ENCODE measurements at regions not wholly inside any gene's neighbourhood (a gene's known extent, or its start where the extent isn't known, plus 50 kb on each side); places are given as distances from the start of the nearest gene placed in this dataset.

DNA sequence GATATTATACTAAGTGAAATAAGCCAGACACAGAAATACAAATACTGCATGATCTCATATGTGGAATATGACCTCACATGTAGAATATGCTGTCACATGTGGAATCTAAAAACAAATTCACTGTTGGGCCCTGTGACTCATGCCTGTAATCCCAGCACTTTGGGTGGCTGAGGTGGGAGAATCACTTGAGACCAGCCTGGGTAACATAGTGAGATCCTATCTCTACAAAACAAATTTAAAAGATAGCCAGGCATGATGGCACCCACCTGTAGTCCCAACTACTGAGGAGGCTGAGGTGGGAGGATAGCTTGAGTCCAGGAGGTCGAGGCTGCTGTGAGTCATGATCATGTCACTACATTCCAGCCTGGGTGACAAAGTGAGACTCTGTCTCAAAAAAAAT is 160.3 kb downstream of the PTEN start:
- peak; percentile 34 for DNase-seq

DNA sequence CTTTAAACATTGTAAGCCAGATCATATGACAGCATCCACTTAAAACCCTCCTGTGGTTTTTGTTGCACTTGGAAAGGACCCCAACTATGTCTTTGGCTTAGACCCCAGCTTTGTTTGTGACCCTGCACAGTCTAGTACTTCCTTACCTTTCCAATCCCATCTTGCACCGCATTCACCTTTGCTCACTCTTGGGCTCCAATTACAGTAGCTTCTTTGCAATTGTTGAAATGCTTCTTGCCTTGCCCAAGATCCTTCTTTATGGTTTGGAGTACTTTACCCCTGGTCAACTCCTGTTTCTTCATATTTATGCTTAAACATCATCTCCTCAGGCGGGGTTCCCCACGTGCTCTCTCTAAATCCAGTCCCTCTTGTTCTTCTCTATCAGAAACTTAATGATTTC is 162.6 kb downstream of the PTEN start:
- no peak for DNase-seq

DNA sequence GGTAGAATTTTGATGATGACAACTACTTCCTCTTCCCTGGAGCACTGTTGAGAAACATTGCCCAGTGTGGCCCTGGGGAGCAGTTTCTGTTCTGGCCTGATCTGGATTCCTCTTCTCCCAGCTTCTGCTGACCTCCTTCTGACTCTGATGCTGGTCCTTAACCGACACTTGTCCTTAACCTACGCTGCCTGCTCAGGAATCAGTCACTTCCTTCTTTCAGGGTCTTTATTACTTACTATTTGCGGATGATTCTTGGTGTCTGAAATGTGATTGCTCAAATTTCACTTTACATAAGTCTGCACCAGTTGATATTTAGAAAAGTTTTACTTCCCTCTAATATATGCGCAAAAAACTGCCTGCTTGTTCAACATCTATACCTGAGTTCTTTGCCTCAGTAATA is 164.1 kb downstream of the PTEN start:
- no peak for DNase-seq

DNA sequence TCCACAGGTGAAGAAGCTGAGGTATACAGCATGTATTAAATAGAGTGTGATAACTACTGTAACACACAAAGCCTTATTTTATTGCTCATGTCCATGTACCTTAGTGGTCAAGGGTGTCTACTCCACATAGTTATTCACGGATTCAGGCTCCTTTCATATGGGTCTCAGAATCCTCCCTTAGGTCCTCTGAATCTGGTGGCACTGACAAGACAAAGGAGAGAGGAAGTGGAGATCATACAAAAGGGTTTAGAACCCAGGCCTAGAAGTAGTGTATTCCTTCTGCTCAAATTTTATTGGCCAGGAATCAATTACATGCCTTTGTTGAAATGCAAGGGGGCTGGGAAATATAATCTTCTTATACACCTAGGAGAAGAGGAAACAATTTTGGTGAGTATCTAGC is 164.6 kb downstream of the PTEN start:
- DNase-seq: no peak

DNA sequence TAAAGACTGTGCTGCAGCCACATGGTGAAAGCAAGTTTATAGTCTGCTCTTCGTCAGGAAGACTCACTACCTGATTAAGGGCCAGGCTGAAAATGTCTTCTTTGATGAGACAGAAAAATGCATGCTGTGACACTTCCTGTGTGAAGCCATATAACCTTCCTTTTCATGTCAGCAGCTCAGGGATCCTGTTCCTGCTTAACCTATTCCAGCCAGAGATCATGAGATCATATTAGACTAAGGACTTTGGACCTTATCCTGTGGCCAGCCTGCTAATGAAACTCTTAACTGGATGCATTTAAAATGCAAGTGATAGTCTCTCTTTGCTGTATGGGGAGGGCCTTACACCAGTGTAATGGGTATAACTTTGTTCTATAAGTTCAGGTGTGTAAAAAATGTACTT is 165.2 kb downstream of the PTEN start:
- no peak for DNase-seq

DNA sequence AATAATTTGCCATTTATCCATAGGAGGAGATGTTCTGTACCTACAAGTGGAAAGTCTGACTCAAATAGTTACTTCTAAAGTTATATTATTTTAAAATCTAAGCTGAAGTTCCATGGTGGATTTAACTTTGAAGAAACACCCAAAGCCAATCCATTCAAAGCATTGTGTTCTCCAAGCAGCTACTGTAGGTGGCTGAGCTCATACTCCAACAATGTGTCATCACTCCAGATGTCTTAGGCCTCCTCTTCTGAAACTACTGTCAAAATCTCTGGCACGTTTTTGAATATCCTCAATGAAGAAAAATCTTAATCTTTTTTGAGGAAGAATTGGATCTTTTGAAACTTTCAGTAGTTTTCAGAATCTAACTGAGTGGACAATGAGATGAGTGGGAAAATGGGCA is 169.1 kb downstream of the PTEN start:
- peak; percentile 85 for DNase-seq

DNA sequence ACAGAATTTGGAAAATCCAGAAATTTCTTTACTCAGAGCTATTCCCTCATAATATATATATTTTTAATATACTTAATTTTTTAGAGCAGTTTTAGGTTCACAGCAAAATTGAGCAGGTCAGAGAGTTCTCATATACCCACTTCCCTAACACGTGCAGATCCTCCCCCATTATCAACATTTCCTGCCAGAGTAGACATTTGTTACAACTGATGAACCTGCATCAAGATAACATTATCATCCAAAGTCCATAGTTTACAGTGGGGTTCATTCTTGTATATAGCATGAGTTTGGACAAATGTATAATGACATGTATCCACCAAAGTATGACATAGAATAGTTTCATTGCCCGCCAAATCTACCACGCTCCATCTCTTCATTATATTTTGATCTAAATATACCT is 170.0 kb downstream of the PTEN start:
- DNase-seq: no peak

DNA sequence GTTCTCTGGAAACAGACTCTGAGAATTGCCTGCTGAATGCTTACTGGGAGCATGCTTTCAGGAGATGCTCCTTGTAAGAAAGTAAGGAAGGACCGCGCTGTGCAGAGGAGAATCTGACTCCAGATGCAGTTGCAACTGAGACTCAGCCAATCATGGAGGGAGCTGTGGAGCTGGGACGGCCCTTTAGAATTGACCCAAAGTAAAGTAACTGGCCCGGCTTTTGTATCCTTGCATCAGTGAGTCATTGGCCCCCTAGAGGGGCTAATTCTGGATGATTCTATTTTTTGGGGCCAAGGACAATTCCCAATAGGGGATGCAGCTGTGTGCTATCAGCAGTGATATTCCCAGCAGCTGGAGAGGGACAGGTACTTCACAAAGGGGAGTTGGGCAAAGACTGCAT is 170.4 kb downstream of the PTEN start:
- DNase-seq: no peak

DNA sequence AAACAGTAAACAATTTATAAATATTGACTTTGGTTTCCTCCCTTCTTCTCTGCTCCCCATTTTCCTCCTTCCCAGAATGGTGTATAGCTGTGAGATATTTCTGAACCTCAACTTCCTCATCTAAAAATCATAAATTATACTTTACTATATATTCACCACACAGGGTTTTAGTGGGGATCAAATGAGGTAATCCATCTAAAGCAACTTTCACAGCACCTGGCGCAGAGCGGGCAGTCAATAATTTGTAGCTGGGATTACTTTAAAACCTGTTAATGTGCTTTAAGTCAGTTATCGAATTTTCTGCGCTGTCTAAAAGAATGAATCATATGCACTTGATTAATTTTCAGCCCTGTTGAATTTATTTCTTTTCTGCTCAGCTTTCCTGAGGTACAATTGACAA is 172.7 kb downstream of the PTEN start:
- DNase-seq: no peak

DNA sequence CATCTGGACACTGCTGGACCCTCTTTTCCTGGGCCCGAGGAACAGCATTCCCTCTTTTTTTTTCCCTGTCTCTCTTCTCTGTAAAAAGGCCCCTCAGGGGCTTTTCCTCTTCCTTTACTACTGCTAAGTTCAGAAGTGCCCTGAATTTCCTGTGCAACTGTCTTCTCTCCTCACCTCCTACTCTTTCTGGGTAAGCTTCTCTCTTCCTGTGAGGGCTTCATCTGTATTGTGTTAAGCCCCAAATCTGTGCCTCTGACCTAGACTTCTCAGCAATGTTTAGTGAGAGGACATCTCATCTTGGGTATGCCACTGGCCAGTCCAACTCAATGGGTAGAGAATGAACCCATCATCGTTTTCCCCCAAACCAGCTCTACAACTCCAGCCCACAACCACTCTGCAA is 174.2 kb downstream of the PTEN start:
- no peak for DNase-seq

DNA sequence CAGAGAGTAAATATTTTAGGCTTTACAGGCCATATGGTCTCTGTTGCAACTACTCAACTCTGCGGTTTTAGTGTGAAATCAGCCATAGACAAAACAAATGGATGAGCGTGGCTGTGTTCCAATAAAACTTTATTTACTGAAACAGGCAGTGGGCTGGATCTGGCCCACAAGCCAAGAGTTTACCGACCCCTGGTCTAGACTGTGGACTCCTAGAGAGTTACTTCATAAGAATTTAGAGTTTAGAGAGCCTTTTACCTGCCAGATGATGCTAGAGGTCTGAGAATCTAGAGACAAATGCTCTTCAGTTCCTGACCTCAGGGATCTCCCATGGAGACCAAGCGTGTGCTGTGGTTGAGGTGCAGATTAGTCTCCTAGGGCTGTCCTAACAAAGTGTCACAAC is 174.8 kb downstream of the PTEN start:
- peak; percentile 74 for DNase-seq

DNA sequence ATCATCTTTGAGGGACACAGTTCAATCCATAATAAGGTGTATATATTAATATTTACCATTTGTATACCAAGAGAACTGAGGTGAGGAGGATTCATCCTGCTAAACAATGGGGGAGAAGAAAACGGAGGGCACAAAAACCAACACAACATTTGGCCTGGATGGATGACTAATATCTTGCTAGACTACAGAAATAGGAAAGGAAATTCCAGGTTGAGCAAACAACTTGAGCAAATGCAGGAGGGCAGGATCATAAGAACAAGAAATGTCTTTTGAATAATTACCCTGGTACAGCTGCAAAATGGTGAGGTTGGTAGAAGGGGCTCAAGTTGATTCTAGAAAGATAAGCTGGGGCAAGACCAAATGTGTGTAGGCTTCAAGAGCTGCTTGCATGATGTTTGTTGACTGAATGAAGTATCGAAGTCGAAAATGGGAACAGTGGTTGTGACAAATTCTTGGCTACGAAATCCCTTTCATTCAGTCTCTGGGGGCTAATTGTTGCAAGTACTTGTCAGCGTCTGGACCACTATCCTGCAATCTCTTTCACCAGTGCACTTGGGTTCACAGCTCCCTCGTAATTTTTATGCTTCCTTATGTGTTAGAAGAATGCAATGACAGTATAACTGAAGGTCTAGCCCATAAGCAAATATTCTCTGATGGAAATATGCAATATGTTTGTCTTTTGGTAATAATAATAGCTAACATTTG is 176.2 kb downstream of the PTEN start:
- DNase-seq: peak; percentile 45

DNA sequence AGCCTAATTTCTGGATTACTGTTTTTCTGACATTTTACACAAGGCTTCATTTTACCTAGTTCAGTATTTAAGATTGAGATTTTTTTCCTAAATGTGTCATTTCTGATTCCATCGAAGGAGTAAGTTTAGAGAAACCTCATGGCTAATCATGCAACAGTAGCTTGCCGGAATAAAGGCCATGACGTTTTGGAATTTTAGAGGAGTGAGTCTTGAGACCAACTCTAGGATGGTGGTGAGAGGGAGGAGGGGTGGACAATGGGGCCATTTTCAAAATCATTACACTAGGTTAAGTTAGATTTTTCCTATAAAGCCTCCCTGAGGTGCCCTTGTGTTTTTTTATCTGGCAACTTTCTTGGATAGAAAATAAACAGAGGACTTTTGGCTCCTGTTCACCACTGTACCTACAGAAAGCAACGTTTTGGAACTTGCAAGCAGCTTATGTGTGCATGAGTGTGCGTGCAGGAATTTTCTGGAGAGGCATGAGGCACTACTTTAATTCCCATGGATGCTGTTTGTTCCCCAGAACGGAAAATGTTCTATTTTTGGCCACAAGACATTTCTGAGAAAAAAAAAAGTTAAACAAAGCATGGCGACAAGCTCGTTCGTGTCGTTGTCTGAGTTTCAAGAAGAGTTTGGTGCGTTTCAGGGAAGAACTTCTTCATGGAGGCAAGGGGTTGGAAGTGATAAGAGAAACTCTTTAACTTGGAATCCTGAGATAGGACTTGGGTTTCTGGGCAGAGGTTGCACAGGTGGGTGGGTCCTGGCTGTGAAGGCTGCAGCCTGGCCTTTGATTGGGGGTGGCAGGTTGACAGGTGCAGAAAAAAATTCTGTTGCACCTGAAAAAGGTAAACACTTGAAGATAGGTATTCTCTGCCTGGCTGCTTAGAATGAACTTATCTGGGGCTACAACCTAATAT is 178.1 kb downstream of the PTEN start:
- peak; percentile 69 for DNase-seq

DNA sequence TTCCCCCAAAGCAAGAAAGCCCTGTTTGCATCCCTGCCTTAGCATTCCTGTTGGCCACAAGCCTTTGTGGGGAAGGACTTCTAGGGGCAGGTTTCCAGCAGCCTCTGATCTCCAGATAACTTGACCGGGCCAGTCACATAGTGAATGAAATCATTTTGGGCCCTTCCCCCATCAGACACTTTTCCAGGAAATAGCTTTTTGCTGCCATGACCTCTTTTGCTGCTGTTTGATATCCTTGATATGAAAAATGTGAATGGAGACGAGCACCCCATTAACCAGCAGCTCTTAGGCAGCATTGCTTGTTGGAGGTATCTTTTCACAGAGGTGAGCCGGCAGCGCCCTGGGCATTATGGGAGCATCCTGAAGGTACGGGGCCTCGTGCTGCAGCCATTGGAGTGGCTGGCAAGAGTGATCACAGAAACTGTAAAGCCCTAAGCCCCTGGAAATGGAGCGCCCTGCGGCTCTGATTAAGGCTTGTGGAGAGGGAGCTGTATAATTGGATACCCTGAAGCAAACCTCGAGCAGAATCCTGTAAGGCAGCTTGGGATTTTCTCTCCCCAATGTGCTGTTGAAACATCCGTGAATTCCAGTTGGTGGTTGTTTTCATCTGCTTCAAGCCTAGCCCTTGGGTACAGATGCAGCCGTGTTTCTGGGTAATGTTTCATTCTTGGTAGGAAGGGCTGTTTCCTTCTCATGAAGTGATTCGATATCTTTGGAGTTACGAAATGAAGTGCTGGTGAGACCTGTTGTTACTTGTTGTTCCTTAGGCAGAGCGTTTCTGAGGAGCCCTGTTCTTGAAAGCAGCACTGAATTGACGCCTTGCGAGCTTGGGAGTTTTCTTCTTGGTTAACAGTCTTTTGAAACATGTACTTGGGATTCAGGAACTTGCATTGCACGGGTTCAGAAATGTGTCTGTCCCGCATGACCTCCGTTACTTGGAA is 179.0 kb downstream of the PTEN start:
- no peak for DNase-seq

DNA sequence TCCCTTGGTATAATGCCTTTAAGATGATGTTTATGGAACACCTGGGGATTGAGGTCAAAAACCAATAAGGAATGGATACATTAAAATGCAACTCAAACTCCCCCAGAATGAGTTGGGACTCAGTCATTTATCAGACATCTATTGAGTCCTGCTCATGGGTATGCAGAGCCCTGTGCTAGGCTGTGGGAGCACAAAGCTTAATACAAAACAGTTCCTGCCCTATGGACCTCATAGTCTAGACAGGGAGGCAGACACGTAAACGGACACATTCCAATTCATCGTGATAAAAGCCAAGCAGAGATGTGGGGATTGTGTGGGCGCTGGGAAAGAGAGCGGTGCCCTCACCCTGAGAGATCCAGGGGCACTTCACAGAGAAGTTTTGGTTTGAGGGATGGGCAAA is 181.7 kb downstream of the PTEN start:
- DNase-seq: no peak

DNA sequence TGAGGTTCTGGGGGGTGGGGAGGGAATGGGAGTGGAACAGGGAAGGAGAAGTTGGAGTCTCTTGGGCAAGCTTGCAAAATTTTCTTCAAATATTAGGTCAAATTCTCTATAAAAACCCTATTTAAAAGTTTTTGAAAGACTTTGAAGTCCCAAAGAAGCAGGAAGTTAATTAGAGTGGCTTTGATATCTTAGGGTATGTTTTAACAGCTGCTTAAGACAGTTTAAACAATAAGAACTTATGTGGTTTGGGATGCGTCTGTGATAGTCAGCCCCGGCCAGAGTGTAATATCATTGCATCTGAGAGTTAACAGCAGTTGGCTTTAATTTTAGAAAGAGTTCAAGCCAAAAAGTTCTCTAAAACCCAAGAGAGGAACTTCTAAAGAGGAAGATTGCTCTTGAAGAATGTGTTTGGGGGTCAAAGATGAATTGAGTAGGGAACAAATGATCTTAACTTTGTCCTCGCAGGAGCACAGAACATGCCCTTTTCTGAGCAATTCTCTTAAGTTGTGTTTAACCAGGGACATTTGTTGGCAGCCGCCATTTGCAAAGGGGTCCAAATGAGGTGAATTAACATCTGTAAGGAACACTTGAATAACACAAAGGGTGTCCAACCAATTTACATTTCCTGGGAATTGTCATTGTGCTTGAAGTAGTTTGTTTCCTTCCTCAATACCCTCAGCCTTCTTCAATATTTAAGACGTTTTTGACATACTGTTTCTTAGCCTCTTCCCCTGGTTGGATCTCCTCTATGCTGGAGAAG is 182.4 kb downstream of the PTEN start:
- DNase-seq: no peak

DNA sequence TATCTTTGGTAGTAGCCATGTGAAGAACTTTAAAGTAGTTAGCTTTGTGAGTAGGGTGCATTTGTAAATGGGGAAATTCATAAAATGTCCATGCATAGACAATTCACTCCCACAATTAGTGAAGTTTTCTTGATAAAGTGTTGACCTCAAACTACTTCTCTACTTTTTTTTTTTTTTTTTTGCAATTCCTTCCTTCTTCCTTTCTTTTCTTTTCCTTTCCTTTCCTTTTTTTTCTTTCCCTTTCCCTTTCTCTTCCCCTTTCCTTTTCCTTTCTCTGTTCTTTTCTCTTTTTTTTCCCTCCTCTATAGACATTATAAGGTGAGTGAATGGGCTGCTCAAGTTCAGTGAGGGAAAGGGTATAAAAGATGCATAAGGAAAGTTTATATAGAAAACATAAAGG is 184.2 kb downstream of the PTEN start:
- no peak for DNase-seq

DNA sequence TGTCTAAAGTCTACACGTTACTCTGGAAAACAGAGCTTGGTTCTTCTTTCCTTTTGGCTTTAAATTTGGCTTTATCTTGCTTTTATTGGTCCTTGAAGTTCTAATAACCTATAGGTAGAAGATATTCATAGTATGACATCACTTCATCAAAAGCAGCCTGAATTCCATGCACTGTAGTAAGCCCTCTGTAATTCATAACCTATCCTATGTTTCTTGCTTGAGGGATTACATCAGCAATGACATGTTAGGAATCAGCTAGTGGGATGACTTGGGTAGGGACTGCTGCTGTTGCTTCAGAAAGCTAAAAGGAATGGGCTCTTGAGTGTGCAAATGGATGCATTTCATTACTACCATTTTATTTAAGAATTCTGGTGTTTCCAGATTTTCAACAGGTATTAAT is 184.9 kb downstream of the PTEN start:
- peak; percentile 47 for DNase-seq

DNA sequence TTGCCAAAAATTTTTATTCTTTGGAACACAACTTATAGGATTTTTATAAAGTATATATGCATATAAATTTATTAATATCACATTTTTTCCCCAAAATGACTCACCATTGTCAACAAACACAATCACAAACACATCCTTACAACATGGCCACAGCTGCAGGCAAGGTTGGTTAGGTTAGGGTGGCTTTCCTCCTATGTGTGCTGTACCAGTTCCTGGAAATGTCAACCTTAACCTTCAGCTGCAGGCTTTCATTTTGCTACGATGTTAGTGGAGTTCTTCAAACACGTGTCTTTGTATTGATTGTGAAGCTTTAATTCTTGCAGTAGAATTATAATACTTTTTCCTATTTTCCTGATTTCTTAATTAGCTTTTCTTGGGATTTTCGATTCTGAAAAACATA is 185.8 kb downstream of the PTEN start:
- no peak for DNase-seq

DNA sequence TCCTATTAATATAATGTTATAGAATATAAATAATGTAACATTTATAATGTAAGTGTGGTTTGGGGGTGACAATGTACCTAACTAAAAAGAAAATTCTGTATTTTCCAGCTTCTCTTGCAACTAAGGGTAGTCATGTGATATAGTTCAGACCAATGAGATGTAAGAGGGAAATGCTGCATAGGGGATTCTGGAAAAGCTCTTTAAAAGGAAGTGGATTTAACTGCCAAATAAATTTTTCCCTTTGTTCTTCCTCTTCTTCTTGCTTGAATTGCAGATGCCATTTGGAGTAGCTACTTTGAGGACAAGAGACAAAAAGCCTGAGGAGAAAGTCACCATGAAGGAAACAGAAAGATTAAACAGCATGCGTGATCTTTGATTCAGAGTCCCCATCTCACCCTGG is 194.3 kb downstream of the PTEN start:
- no peak for DNase-seq

DNA sequence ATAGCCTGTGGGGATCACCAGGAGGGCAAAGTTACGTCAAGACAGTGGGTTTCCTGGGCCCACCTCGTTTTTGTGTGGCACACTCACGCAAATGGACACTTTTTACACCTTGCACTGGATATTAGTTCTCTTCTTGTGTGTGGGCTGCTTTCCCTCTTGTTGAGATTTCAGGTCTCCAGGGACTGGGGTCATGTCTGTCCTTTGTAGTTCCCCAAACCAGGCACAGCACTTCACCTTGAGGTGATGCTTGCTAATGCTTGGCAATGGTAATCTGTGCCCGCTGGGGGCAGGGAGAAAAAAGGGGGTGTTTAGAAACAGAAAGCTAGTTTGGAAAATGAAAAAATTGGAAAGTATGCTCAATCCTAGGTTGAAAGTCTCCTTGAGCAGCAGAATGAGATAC is 195.3 kb downstream of the PTEN start:
- DNase-seq: no peak

DNA sequence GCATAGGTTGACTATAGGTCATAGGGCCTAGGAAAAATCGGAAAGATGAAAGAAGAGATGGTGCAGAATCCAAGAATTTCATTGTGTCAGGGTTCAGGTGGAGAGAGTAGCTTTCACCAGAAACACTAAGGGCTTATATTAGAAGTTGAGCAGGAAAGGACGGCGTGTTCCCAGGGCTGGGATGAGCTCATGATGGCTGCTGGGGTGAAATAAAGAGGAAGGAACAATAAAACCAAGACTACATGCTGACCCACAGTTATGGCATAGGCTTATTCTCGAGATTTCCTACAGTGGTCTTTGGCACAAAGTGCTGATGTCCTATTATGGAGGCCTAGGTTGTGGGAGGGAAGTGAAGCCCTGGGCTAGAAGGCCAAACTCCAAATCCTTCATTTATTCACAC is 195.8 kb downstream of the PTEN start:
- no peak for DNase-seq
